ENCODE measurements at regions not wholly inside any gene's neighbourhood (a gene's known extent, or its start where the extent isn't known, plus 50 kb on each side); places are given as distances from the start of the nearest gene placed in this dataset.

- no TSS peak for BruUV-seq (replicated peaks)
- intact Hi-C loops (cut with micrococcal nuclease) (no loop called here), dilution Hi-C loops (cut with MboI; ENCODE audit: extremely low pct_ligation_motif_present, low sequenced_read_pairs) (no loop called here)
- ChIA-PET POLR2A (no interaction called here), CTCF (interaction anchor here (1.7 kb wide), 1 partner anchor 17 kb away, joined by 5 read pairs; no protein-coding TSS in a partner anchor)
- Histone ChIP-seq H3K9me1 (replicated peaks; ENCODE audit: control insufficient read depth, extremely low read depth, insufficient read depth, low read length) (no peaks in the 10 kb centered on the region), H3K27ac (ENCODE audit: insufficient read depth, low read depth, low read length) (no peak overlapping the region), H3K4me3 (replicated peaks in 1 of 3; ENCODE audit: insufficient read depth in 1 of 3, low read depth in 1 of 3, low read length in 3 of 3) (no peak overlapping the region), H3K79me2 (ENCODE audit: control insufficient read depth, insufficient read depth, low read length) (no peaks in the 10 kb centered on the region), H3K9me3 (replicated peaks; ENCODE audit: control insufficient read depth, insufficient read depth, low read length) (no peaks in the 10 kb centered on the region), H3K4me2 (ENCODE audit: insufficient read depth, low read length) (no peak overlapping the region), H3K36me3 (ENCODE audit: control insufficient read depth in 2 of 2, extremely low read depth in 1 of 2, insufficient read depth in 2 of 2, low read length in 2 of 2) (no peaks in the 10 kb centered on the region), H3K27me3 (ENCODE audit: control insufficient read depth in 2 of 2, insufficient read depth in 2 of 2, low read length in 2 of 2) (no peaks in the 10 kb centered on the region), H3K4me1 (ENCODE audit: control insufficient read depth, extremely low read depth, insufficient read depth, low read length) (no peaks in the 10 kb centered on the region), H3K9ac (replicated peaks; ENCODE audit: extremely low read depth, insufficient read depth, low read length) (no peak overlapping the region), H2AFZ (ENCODE audit: low read depth, low read length) (no peak overlapping the region), H4K20me1 (replicated peaks; ENCODE audit: control insufficient read depth, extremely low read depth, insufficient read depth, low read length) (no peaks in the 10 kb centered on the region)
- no peak for FAIRE-seq
- no peak for TF ChIP-seq POLR2AphosphoS5 (IDR thresholded peaks at IDR 0.05; ENCODE audit: insufficient read depth, low read depth, low read length)
- TF ChIP-seq CTCF (IDR thresholded peaks at IDR 0.05; ENCODE audit: extremely low read depth in 1 of 2, insufficient read depth in 1 of 2, low read depth in 1 of 2, low read length in 2 of 2): no peak
- no peak for TF ChIP-seq MAX (IDR thresholded peaks at IDR 0.05; ENCODE audit: insufficient read depth, insufficient read length)
- TF ChIP-seq EZH2 (IDR thresholded peaks at IDR 0.05; ENCODE audit: borderline replicate concordance, low read depth, low read length, severe bottlenecking): no peak
- TF ChIP-seq POLR2A (IDR thresholded peaks at IDR 0.05; ENCODE audit: low read depth, low read length): no peak
- no peak for TF ChIP-seq JUN (IDR thresholded peaks at IDR 0.05; ENCODE audit: borderline replicate concordance, insufficient read depth, insufficient read length, low read depth)
- no peak for TF ChIP-seq MYC (IDR thresholded peaks at IDR 0.05; ENCODE audit: low read depth, low read length)
- no peak for TF ChIP-seq GATA2 (IDR thresholded peaks at IDR 0.05; ENCODE audit: insufficient read depth, insufficient read length, low read depth, low read length)
- TF ChIP-seq FOS (IDR thresholded peaks at IDR 0.05; ENCODE audit: borderline replicate concordance, insufficient read depth, low read length): no peak
- no peak for DNase-seq (ENCODE audit: low read depth, low spot score)
These were observed 144.8 kb downstream of the KCNA5 start for GRCh38 chr12:5188472-5188871.

Measured in endothelial cell of umbilical vein (primary cell).